Neural cell (in vitro differentiated cells): ENCODE measurements at regions not wholly inside any gene's neighbourhood (a gene's known extent, or its start where the extent isn't known, plus 50 kb on each side); places are given as distances from the start of the nearest gene placed in this dataset.

ENCODE experiments used
- H2AFZ ChIP-seq: fragments of 200-600, 300-800 bp; sonication (generic), shearing (Covaris generic); 2 replicates; pipeline ENCODE4 v1.6.0; 2014; ENCODE audit warnings: low read depth, mild to moderate bottlenecking, antibody characterized with exemption, low read length, moderate library complexity
- H3F3A ChIP-seq: fragments of 200-600 bp; shearing (Covaris generic); 2 replicates; pipeline ENCODE4 v1.6.1; 2016; ENCODE audit warnings: mild to moderate bottlenecking, moderate library complexity, mixed read lengths, antibody characterized with exemption, low read length; ENCODE audit not compliant: insufficient read depth, poor library complexity, severe bottlenecking
- H3K27ac ChIP-seq: fragments of 200-600, 300-800 bp; sonication (generic), shearing (Covaris generic); 2 replicates; pipeline ENCODE4 v1.5.1; 2014; ENCODE audit warnings: mild to moderate bottlenecking, low read length, moderate library complexity
- H3K27me3 ChIP-seq: fragments of 300-800, 200-600 bp; sonication (generic), shearing (Covaris generic); 2 replicates; pipeline ENCODE4 v1.6.0; 2014; ENCODE audit warnings: mild to moderate bottlenecking, low read depth, low read length, moderate library complexity; ENCODE audit not compliant: insufficient read depth
- H3K36me3 ChIP-seq: fragments of 300-800, 200-600 bp; sonication (generic), shearing (Covaris generic); 2 replicates; pipeline ENCODE4 v1.5.1; 2014; ENCODE audit warnings: mild to moderate bottlenecking, antibody characterized with exemption, low read length, moderate library complexity; ENCODE audit not compliant: insufficient read depth
- H3K4me2 ChIP-seq: fragments of 300-800, 200-600 bp; sonication (generic), shearing (Covaris generic); 2 replicates; pipeline ENCODE4 v1.6.0; 2014; ENCODE audit warnings: mild to moderate bottlenecking, low read length
- H3K4me3 ChIP-seq: fragments of 300-800, 200-600 bp; sonication (generic), shearing (Covaris generic); 2 replicates; pipeline ENCODE4 v1.5.1; 2014; ENCODE audit warnings: mild to moderate bottlenecking, low read length, moderate library complexity
- H3K79me2 ChIP-seq: fragments of 200-600 bp; shearing (Covaris generic); replicated peaks from 2 replicates; pipeline ENCODE4 v1.6.0; 2014; ENCODE audit warnings: mild to moderate bottlenecking, low read length, moderate library complexity; ENCODE audit not compliant: insufficient read depth
- H3K9ac ChIP-seq: fragments of 300-800, 200-600 bp; sonication (generic), shearing (Covaris generic); 2 replicates; pipeline ENCODE4 v1.6.1; 2016; ENCODE audit warnings: mild to moderate bottlenecking, low read length, mixed read lengths
- H3K9me2 ChIP-seq: fragments of 200-600 bp; shearing (Covaris generic); 2 replicates; pipeline ENCODE4 v1.6.1; 2016; ENCODE audit warnings: mild to moderate bottlenecking, low read length, mixed read lengths; ENCODE audit not compliant: insufficient read depth
- H3K9me3 ChIP-seq: fragments of 200-600, 300-800 bp; sonication (generic), shearing (Covaris generic); 2 replicates; pipeline ENCODE4 v1.6.1; 2016; ENCODE audit warnings: mild to moderate bottlenecking, mixed run types, low read length, moderate library complexity, mixed read lengths
- H4K20me1 ChIP-seq: fragments of 200-600 bp; shearing (Covaris generic); 2 replicates; pipeline ENCODE4 v1.6.1; 2016; ENCODE audit warnings: mild to moderate bottlenecking, mixed run types; ENCODE audit not compliant: insufficient read depth
- CTCF ChIP-seq: fragments of 450-650 bp; IDR thresholded peaks from 2 replicates; pipeline ENCODE4 v1.5.1; 2014; ENCODE audit warnings: antibody characterized with exemption, mild to moderate bottlenecking, moderate library complexity; ENCODE audit not compliant: poor library complexity, severe bottlenecking
- EP300 ChIP-seq: fragments of 450-650 bp; conservative IDR thresholded peaks from 2 replicates; pipeline ENCODE4 v1.6.1; 2014; ENCODE audit warnings: antibody characterized with exemption, mild to moderate bottlenecking, moderate library complexity; ENCODE audit not compliant: poor library complexity, severe bottlenecking
- EZH2 ChIP-seq: fragments of 200-600, 300-800 bp; shearing (Covaris generic), sonication (generic); IDR thresholded peaks from 2 replicates; pipeline ENCODE4 v1.6.1; 2014; ENCODE audit warnings: antibody characterized with exemption, low read length, borderline replicate concordance, mild to moderate bottlenecking; ENCODE audit not compliant: insufficient read depth, poor library complexity, severe bottlenecking
- MXI1 ChIP-seq: fragments of 450-650 bp; conservative IDR thresholded peaks from 2 replicates; pipeline ENCODE4 v1.6.1; 2014; ENCODE audit warnings: antibody characterized with exemption, mild to moderate bottlenecking; ENCODE audit not compliant: poor library complexity, severe bottlenecking
- POLR2AphosphoS5 ChIP-seq: IDR thresholded peaks from 2 replicates; pipeline ENCODE4 v1.6.1; 2012
- RAD21 ChIP-seq: fragments of 450-650 bp; conservative IDR thresholded peaks from 2 replicates; pipeline ENCODE4 v1.6.1; 2014; ENCODE audit warnings: antibody characterized with exemption, mild to moderate bottlenecking, moderate library complexity
- REST ChIP-seq: IDR thresholded peaks from 2 replicates; pipeline ENCODE4 v1.6.1; 2012; ENCODE audit warnings: borderline replicate concordance
- SMC3 ChIP-seq: fragments of 450-650 bp; conservative IDR thresholded peaks from 2 replicates; pipeline ENCODE4 v1.6.1; 2014; ENCODE audit warnings: antibody characterized with exemption, mild to moderate bottlenecking, moderate library complexity; ENCODE audit not compliant: poor library complexity
- TAF1 ChIP-seq: IDR thresholded peaks from 2 replicates; pipeline ENCODE4 v1.6.1; 2012; ENCODE audit warnings: low read depth

GRCh38 chr18:47677952-47678351 is 252.5 kb downstream of the SMAD2 start:
- no peaks in the 10 kb centered on the region for H3K9me3 ChIP-seq
- H3K79me2 ChIP-seq, result no peaks in the 10 kb centered on the region
- TF ChIP-seq RAD21, result no peak
- H3F3A ChIP-seq, result no peaks in the 10 kb centered on the region
- no peaks in the 10 kb centered on the region for H4K20me1 ChIP-seq
- H3K27me3 ChIP-seq, result no peaks in the 10 kb centered on the region
- H3K9ac ChIP-seq, result no peak overlapping the region
- no peak overlapping the region for H3K4me3 ChIP-seq
- no peak overlapping the region for H3K27ac ChIP-seq
- H3K36me3 ChIP-seq, result no peaks in the 10 kb centered on the region
- H3K9me2 ChIP-seq, result no peaks in the 10 kb centered on the region
- H2AFZ ChIP-seq, result no peak overlapping the region
- no peak overlapping the region for H3K4me2 ChIP-seq

- Histone ChIP-seq H4K20me1 (no peaks in the 10 kb centered on the region), H3K79me2 (no peaks in the 10 kb centered on the region), H3K4me2 (no peak overlapping the region), H3K9me3 (no peaks in the 10 kb centered on the region), H2AFZ (no peak overlapping the region), H3K9ac (no peak overlapping the region), H3K36me3 (no peaks in the 10 kb centered on the region), H3K4me3 (no peak overlapping the region), H3F3A (no peaks in the 10 kb centered on the region), H3K27me3 (no peaks in the 10 kb centered on the region), H3K27ac (no peak overlapping the region), H3K9me2 (no peaks in the 10 kb centered on the region)
- TF ChIP-seq RAD21 (no peak), REST (no peak), POLR2AphosphoS5 (no peak), SMC3 (no peak), CTCF (no peak), MXI1 (no peak), TAF1 (no peak), EP300 (no peak)
These were observed 260.6 kb downstream of the SMAD2 start for GRCh38 chr18:47669815-47670214.

- Histone ChIP-seq H3K27me3 (no peaks in the 10 kb centered on the region), H3F3A (no peaks in the 10 kb centered on the region), H3K79me2 (no peaks in the 10 kb centered on the region), H4K20me1 (no peaks in the 10 kb centered on the region), H3K9me2 (no peaks in the 10 kb centered on the region), H3K9me3 (no peaks in the 10 kb centered on the region), H3K4me2 (no peak overlapping the region), H3K36me3 (no peaks in the 10 kb centered on the region), H3K9ac (no peak overlapping the region), H2AFZ (no peak overlapping the region), H3K27ac (no peak overlapping the region), H3K4me3 (no peak overlapping the region)
- no peak for TF ChIP-seq RAD21
- TF ChIP-seq EZH2, result no peak
- no peak for TF ChIP-seq POLR2AphosphoS5
- no peak for TF ChIP-seq EP300
- TF ChIP-seq TAF1, result no peak
- TF ChIP-seq CTCF, result no peak
- no peak for TF ChIP-seq SMC3
- no peak for TF ChIP-seq MXI1
- TF ChIP-seq REST, result no peak
These were observed 272.0 kb downstream of the SMAD2 start for GRCh38 chr18:47658498-47658897.
